Trophoblast cell (in vitro differentiated cells and primary cell): ENCODE measurements at regions not wholly inside any gene's neighbourhood (a gene's known extent, or its start where the extent isn't known, plus 50 kb on each side); places are given as distances from the start of the nearest gene placed in this dataset.

Experiments used
- DNase-seq, 2 donors: peaks; one replicate each; pipeline ENCODE4 v3.0.0-alpha.2; 2016
- H2AFZ ChIP-seq: 2 replicates; pipeline ENCODE4 v1.6.1; 2013; ENCODE audit warnings: low read length, moderate library complexity, mild to moderate bottlenecking; ENCODE audit not compliant: insufficient read depth, poor library complexity
- H2AK5ac ChIP-seq: 2 replicates; pipeline ENCODE4 v1.6.1; 2013; ENCODE audit warnings: mild to moderate bottlenecking, low read length
- H2BK120ac ChIP-seq: 2 replicates; pipeline ENCODE4 v1.6.1; 2013; ENCODE audit warnings: low read length, mild to moderate bottlenecking, moderate library complexity; ENCODE audit not compliant: insufficient read depth, poor library complexity
- H2BK12ac ChIP-seq: 2 replicates; pipeline ENCODE4 v1.6.1; 2013; ENCODE audit warnings: mild to moderate bottlenecking, low read length, moderate library complexity
- H2BK5ac ChIP-seq: 2 replicates; pipeline ENCODE4 v1.6.1; 2013; ENCODE audit warnings: low read length, low read depth, moderate library complexity, mild to moderate bottlenecking; ENCODE audit not compliant: poor library complexity
- H3K14ac ChIP-seq: 2 replicates; pipeline ENCODE4 v1.6.1; 2013; ENCODE audit warnings: mild to moderate bottlenecking, low read length
- H3K18ac ChIP-seq: 2 replicates; pipeline ENCODE4 v1.6.1; 2013; ENCODE audit warnings: mild to moderate bottlenecking, low read length
- H3K23ac ChIP-seq: 2 replicates; pipeline ENCODE4 v1.6.1; 2013; ENCODE audit warnings: low read length
- H3K27ac ChIP-seq: 2 replicates; pipeline ENCODE4 v1.5.1; 2013; ENCODE audit warnings: low read depth, mild to moderate bottlenecking, inconsistent platforms, low read length, moderate library complexity
- H3K27me3 ChIP-seq: 2 replicates; pipeline ENCODE4 v1.6.1; 2013; ENCODE audit warnings: inconsistent platforms, mild to moderate bottlenecking, low read length, moderate library complexity; ENCODE audit not compliant: insufficient read depth
- H3K36me3 ChIP-seq, 2 experiments: 1 replicate in 1 of 2; 2 replicates in 1 of 2; pipeline ENCODE4 v1.6.1; 2013; ENCODE audit warnings: low read length in 2 of 2, mild to moderate bottlenecking in 2 of 2, moderate library complexity in 1 of 2; ENCODE audit not compliant: insufficient read depth in 2 of 2, control insufficient read depth in 1 of 2
- H3K4ac ChIP-seq: 2 replicates; pipeline ENCODE4 v1.6.1; 2013; ENCODE audit warnings: low read depth, mild to moderate bottlenecking, low read length, moderate library complexity
- H3K4me1 ChIP-seq, 2 experiments: 1 replicate in 1 of 2; 2 replicates in 1 of 2; pipeline ENCODE4 v1.6.1; 2013; ENCODE audit warnings: low read length in 2 of 2, mild to moderate bottlenecking in 2 of 2, moderate library complexity in 1 of 2; ENCODE audit not compliant: insufficient read depth in 2 of 2, control insufficient read depth in 1 of 2
- H3K4me2 ChIP-seq: 2 replicates; pipeline ENCODE4 v1.6.1; 2013; ENCODE audit warnings: inconsistent platforms, mild to moderate bottlenecking, low read length, moderate library complexity
- H3K4me3 ChIP-seq: 2 replicates; pipeline ENCODE4 v1.5.1; 2013; ENCODE audit warnings: mild to moderate bottlenecking, low read depth, low read length, inconsistent platforms
- H3K79me1 ChIP-seq: one replicate; pipeline ENCODE4 v1.6.1; 2013; ENCODE audit warnings: low read length
- H3K79me2 ChIP-seq: 2 replicates; pipeline ENCODE4 v1.6.1; 2013; ENCODE audit warnings: low read length, mild to moderate bottlenecking; ENCODE audit not compliant: control insufficient read depth, insufficient read depth, poor library complexity
- H3K9ac ChIP-seq: 2 replicates; pipeline ENCODE4 v1.6.1; 2013; ENCODE audit warnings: mild to moderate bottlenecking, low read length
- H3K9me3 ChIP-seq: 2 replicates; pipeline ENCODE4 v1.6.1; 2013; ENCODE audit warnings: low read depth, mild to moderate bottlenecking, control low read depth, inconsistent platforms, low read length; ENCODE audit not compliant: insufficient read depth
- H4K12ac ChIP-seq: 2 replicates; pipeline ENCODE4 v1.6.1; 2013; ENCODE audit warnings: low read depth, mild to moderate bottlenecking, low read length, moderate library complexity
- H4K8ac ChIP-seq: 2 replicates; pipeline ENCODE4 v1.6.1; 2013; ENCODE audit warnings: low read depth, mild to moderate bottlenecking, low read length, moderate library complexity
- H4K91ac ChIP-seq: one replicate; pipeline ENCODE4 v1.6.1; 2013; ENCODE audit warnings: low read depth, mild to moderate bottlenecking, low read length, moderate library complexity
- WGBS: extraction: QIAGEN DNeasy Blood & Tissue Kit; methylation state at CpG from one replicate; pipeline ENCODE4 v1.1.7; 2013; ENCODE audit warnings: missing lambda C conversion rate; ENCODE audit not compliant: insufficient read length, insufficient coverage; ENCODE audit errors: extremely low coverage; 5-methylcytosine and 5-hydroxymethylcytosine counted together

DNA sequence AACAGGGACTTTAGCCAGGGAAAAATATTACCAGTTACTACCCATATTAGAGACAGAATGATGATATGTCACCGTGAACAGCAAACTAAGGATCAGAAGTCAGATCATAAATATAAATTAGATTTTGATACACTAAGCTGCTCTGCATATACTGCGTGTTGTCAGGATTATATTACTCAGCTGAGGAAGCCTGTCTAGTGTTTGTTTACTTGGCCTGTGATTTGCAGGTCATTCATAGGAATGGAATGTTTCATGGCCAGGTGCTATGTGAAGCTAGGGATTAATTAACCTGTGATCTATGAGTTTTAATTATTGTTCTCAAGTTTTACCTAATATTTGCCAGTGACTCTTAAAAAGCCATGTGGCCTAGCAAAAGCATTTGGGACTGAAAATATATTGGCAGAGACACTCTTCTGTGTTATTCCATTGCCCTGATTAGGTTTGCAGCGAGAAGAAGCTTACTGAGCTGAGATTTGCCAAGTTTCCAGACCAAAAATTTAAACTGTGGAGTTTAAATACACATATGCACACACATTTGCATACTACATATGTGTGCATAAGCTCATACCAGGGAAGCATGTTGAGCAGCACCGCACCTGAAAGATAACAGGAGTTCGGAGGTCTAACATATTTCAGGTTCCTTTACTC lies 496.3 kb upstream of the GRIA1 start:
- H3K4me2 ChIP-seq, result no peak overlapping the region
- WGBS, result no CpG with 5 or more reads among the region's 5 CpGs
- H2AK5ac ChIP-seq, result no peak overlapping the region

DNA sequence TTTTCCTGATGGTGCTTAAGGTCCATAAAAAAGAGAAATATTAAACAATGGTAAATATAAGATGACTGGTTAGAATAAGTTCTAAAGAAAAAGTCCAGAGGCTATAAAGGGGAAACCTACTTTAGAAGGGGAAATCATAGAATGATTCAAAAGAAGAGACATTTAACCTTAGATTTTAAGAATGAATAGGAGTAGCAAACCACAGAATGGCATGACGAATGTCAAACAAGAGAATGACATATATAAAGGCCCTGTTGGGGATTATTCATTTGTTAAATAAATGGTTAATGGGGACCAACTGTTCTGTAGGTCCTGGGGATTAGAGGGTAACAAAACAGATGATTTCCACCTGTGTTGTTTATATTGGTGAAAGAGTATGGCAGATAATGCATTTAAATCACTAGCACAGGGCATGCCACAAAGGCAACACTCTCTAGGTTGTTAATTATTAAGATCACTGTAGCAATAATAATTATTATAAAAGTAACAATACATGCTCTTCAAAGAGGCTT lies 495.2 kb upstream of the GRIA1 start:
- H3K36me3 ChIP-seq, result no peaks in the 10 kb centered on the region
- H2AFZ ChIP-seq, result no peak overlapping the region
- H3K27me3 ChIP-seq, result no peaks in the 10 kb centered on the region
- no peak overlapping the region for H3K27ac ChIP-seq
- no peak overlapping the region for H4K91ac ChIP-seq
- H3K9me3 ChIP-seq, result no peaks in the 10 kb centered on the region
- no peak overlapping the region for H3K18ac ChIP-seq
- no peaks in the 10 kb centered on the region for H3K79me1 ChIP-seq
- no CpG with 5 or more reads among the region's 1 CpG for WGBS
- no peak overlapping the region for H4K8ac ChIP-seq
- H4K12ac ChIP-seq, result no peak overlapping the region
- H2BK120ac ChIP-seq, result no peak overlapping the region
- H3K4me2 ChIP-seq, result no peak overlapping the region
- no peak overlapping the region for H2BK12ac ChIP-seq
- H3K4me3 ChIP-seq, result no peak overlapping the region
- H3K9ac ChIP-seq, result no peak overlapping the region
- no peaks in the 10 kb centered on the region for H3K79me2 ChIP-seq
- no peak for DNase-seq
- H2BK5ac ChIP-seq, result no peak overlapping the region
- H3K4ac ChIP-seq, result no peak overlapping the region
- no peak overlapping the region for H2AK5ac ChIP-seq
- H3K14ac ChIP-seq, result no peak overlapping the region
- no peaks in the 10 kb centered on the region for H3K4me1 ChIP-seq
- no peak overlapping the region for H3K23ac ChIP-seq

More for the DNA sequence above, 496.3 kb upstream of the GRIA1 start:
- H2BK5ac ChIP-seq, result no peak overlapping the region
- no peak overlapping the region for H2BK12ac ChIP-seq
- no peak overlapping the region for H3K23ac ChIP-seq
- H3K9ac ChIP-seq, result no peak overlapping the region
- no peaks in the 10 kb centered on the region for H3K79me2 ChIP-seq
- H3K79me1 ChIP-seq, result no peaks in the 10 kb centered on the region
- no peak overlapping the region for H3K4ac ChIP-seq
- no peak overlapping the region for H4K91ac ChIP-seq
- H3K9me3 ChIP-seq, result no peaks in the 10 kb centered on the region
- H3K27ac ChIP-seq, result no peak overlapping the region
- H3K36me3 ChIP-seq, result no peaks in the 10 kb centered on the region
- no peak overlapping the region for H2AFZ ChIP-seq
- H3K27me3 ChIP-seq, result no peaks in the 10 kb centered on the region
- H3K4me1 ChIP-seq, result no peaks in the 10 kb centered on the region
- peak in 1 of 2 donors; percentile 12 for DNase-seq
- H3K4me3 ChIP-seq, result no peak overlapping the region
- no peak overlapping the region for H3K14ac ChIP-seq
- H4K12ac ChIP-seq, result no peak overlapping the region
- H3K18ac ChIP-seq, result no peak overlapping the region
- H2BK120ac ChIP-seq, result no peak overlapping the region
- H4K8ac ChIP-seq, result no peak overlapping the region

DNA sequence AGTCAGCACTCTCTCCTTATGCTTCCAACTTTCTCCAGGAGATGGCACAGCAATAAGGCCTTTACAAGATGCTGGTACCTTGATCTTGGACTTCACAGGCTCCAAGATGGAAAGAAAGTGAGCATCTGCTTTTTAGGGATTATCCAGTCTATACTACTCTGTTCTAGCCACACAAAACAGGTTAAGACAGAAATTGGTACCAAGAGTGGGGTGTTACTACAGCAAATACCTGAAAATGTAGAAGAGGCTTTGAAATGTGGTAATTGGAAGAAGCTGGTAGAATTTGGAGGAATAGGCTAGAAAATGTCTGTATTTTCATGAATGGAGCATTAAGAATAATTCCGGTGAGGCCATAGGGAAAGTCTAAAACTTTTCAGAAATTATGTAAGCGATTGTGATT lies 484.8 kb upstream of the GRIA1 start:
- Histone ChIP-seq H4K8ac (no peak overlapping the region), H3K4me1 (no peaks in the 10 kb centered on the region), H3K79me1 (no peaks in the 10 kb centered on the region), H2AK5ac (no peak overlapping the region), H2AFZ (no peak overlapping the region), H3K4ac (no peak overlapping the region), H3K27ac (no peak overlapping the region), H2BK5ac (no peak overlapping the region), H4K12ac (no peak overlapping the region), H3K27me3 (no peaks in the 10 kb centered on the region), H3K9ac (no peak overlapping the region), H3K79me2 (no peaks in the 10 kb centered on the region), H3K4me2 (no peak overlapping the region), H3K23ac (no peak overlapping the region), H3K4me3 (no peak overlapping the region), H4K91ac (no peak overlapping the region), H2BK12ac (no peak overlapping the region), H3K9me3 (peaks cover 1% of the 10 kb centered on the region), H3K18ac (no peak overlapping the region), H3K14ac (no peak overlapping the region), H3K36me3 (no peaks in the 10 kb centered on the region), H2BK120ac (no peak overlapping the region)
- no peak for DNase-seq
- 100% methylated on average over 1 of the region's 2 CpGs for WGBS

DNA sequence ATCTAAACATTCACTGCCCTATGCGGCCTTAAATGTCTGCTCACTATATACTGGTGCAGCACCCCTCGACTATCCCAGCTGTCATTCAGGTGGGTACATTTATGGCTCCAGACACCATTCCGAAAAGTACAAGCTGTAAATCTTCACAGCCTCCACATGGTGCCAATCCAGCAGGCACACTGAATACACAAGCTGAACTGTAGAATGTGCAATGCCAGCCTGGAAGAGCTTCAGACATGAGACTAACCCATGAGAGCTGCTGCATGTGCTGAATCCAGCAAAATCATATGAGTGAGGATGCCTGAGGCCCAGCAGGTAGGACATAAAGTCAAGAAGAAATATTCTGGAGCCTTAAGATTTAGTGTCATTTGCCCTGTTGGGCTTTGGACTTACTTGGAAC lies 483.8 kb upstream of the GRIA1 start:
- no peaks in the 10 kb centered on the region for H3K36me3 ChIP-seq
- H3K14ac ChIP-seq, result no peak overlapping the region
- no peak overlapping the region for H3K9ac ChIP-seq
- no peak overlapping the region for H2BK120ac ChIP-seq
- no peak overlapping the region for H2AFZ ChIP-seq
- no peaks in the 10 kb centered on the region for H3K4me1 ChIP-seq
- no peak overlapping the region for H3K23ac ChIP-seq
- DNase-seq, result no peak
- H4K91ac ChIP-seq, result no peak overlapping the region
- no peak overlapping the region for H3K18ac ChIP-seq
- H3K27ac ChIP-seq, result no peak overlapping the region
- no peak overlapping the region for H3K4me3 ChIP-seq
- peaks cover 1% of the 10 kb centered on the region for H3K9me3 ChIP-seq
- H3K79me2 ChIP-seq, result no peaks in the 10 kb centered on the region
- H4K12ac ChIP-seq, result no peak overlapping the region
- no CpG with 5 or more reads among the region's 3 CpGs for WGBS
- H3K4me2 ChIP-seq, result no peak overlapping the region
- H4K8ac ChIP-seq, result no peak overlapping the region
- H3K27me3 ChIP-seq, result no peaks in the 10 kb centered on the region
- H2BK5ac ChIP-seq, result no peak overlapping the region
- no peak overlapping the region for H2BK12ac ChIP-seq
- no peak overlapping the region for H3K4ac ChIP-seq
- H2AK5ac ChIP-seq, result no peak overlapping the region
- no peaks in the 10 kb centered on the region for H3K79me1 ChIP-seq
